ENCODE measurements at regions not wholly inside any gene's neighbourhood (a gene's known extent, or its start where the extent isn't known, plus 50 kb on each side); places are given as distances from the start of the nearest gene placed in this dataset.

- ATAC-seq (replicated peaks) = no peak
- Mint-ChIP-seq H3K27ac (no peak overlapping the region), H3K4me1 (no peaks in the 10 kb centered on the region), H3K4me3 (no peak overlapping the region), H3K36me3 (ENCODE audit: low read depth) (no peaks in the 10 kb centered on the region), H3K9me3 (peaks cover 6% of the 10 kb centered on the region), H3K27me3 (no peaks in the 10 kb centered on the region)
Observed at GRCh38 chr2:107276034-107276433, 390.1 kb upstream of the ST6GAL2 start.

- no peak overlapping the region for H3K4me3 Mint-ChIP-seq
- H3K27me3 Mint-ChIP-seq = no peaks in the 10 kb centered on the region
- no peaks in the 10 kb centered on the region for H3K36me3 Mint-ChIP-seq (ENCODE audit: low read depth)
- peaks cover 6% of the 10 kb centered on the region for H3K9me3 Mint-ChIP-seq
- no peaks in the 10 kb centered on the region for H3K4me1 Mint-ChIP-seq
- ATAC-seq (replicated peaks) = no peak
- H3K27ac Mint-ChIP-seq = no peak overlapping the region
Observed at GRCh38 chr2:107278672-107279071, 392.7 kb upstream of the ST6GAL2 start.

GRCh38 chr2:107281637-107282036 lies 395.7 kb upstream of the ST6GAL2 start:
- Mint-ChIP-seq H3K27me3 (no peaks in the 10 kb centered on the region), H3K4me1 (no peaks in the 10 kb centered on the region), H3K36me3 (ENCODE audit: low read depth) (no peaks in the 10 kb centered on the region), H3K27ac (no peak overlapping the region), H3K4me3 (no peak overlapping the region), H3K9me3 (peaks cover 5% of the 10 kb centered on the region)
- no peak for ATAC-seq (replicated peaks)

GRCh38 chr2:107282135-107282534 lies 396.2 kb upstream of the ST6GAL2 start:
- H3K36me3 Mint-ChIP-seq (ENCODE audit: low read depth) = no peaks in the 10 kb centered on the region
- ATAC-seq (replicated peaks) = no peak

GRCh38 chr2:107285621-107286299 lies 399.8 kb upstream of the ST6GAL2 start:
- Mint-ChIP-seq H3K4me3 (no peak overlapping the region), H3K27ac (no peak overlapping the region), H3K9me3 (no peaks in the 10 kb centered on the region), H3K27me3 (no peaks in the 10 kb centered on the region), H3K36me3 (ENCODE audit: low read depth) (no peaks in the 10 kb centered on the region), H3K4me1 (no peaks in the 10 kb centered on the region)
- ATAC-seq (replicated peaks) = no peak

More at GRCh38 chr2:107282135-107282534, 396.2 kb upstream of the ST6GAL2 start:
- peaks cover under 1% of the 10 kb centered on the region for H3K9me3 Mint-ChIP-seq
- H3K27me3 Mint-ChIP-seq = no peaks in the 10 kb centered on the region
- H3K27ac Mint-ChIP-seq = no peak overlapping the region
- H3K4me1 Mint-ChIP-seq = no peaks in the 10 kb centered on the region
- H3K4me3 Mint-ChIP-seq = no peak overlapping the region

GRCh38 chr2:107290041-107290440 lies 404.1 kb upstream of the ST6GAL2 start:
- H3K9me3 Mint-ChIP-seq = no peaks in the 10 kb centered on the region
- no peaks in the 10 kb centered on the region for H3K4me1 Mint-ChIP-seq
- ATAC-seq (replicated peaks) = no peak
- H3K36me3 Mint-ChIP-seq (ENCODE audit: low read depth) = no peaks in the 10 kb centered on the region
- H3K4me3 Mint-ChIP-seq = no peak overlapping the region
- H3K27ac Mint-ChIP-seq = no peak overlapping the region
- H3K27me3 Mint-ChIP-seq = no peaks in the 10 kb centered on the region

- Mint-ChIP-seq H3K4me1 (no peaks in the 10 kb centered on the region), H3K9me3 (peaks cover 5% of the 10 kb centered on the region), H3K4me3 (no peak overlapping the region), H3K27ac (no peak overlapping the region), H3K36me3 (ENCODE audit: low read depth) (no peaks in the 10 kb centered on the region), H3K27me3 (no peaks in the 10 kb centered on the region)
- ATAC-seq (replicated peaks) = no peak
Observed at GRCh38 chr2:107303964-107304363, 418.0 kb upstream of the ST6GAL2 start.

GRCh38 chr2:107305966-107306365 lies 420.0 kb upstream of the ST6GAL2 start:
- Mint-ChIP-seq H3K27ac (no peak overlapping the region), H3K27me3 (no peaks in the 10 kb centered on the region), H3K4me3 (no peak overlapping the region), H3K9me3 (peaks cover 10% of the 10 kb centered on the region), H3K36me3 (ENCODE audit: low read depth) (no peaks in the 10 kb centered on the region), H3K4me1 (no peaks in the 10 kb centered on the region)
- no peak for ATAC-seq (replicated peaks)

- no peaks in the 10 kb centered on the region for H3K27me3 Mint-ChIP-seq
Observed at GRCh38 chr2:107306881-107307280, 420.9 kb upstream of the ST6GAL2 start.

GRCh38 chr2:107308835-107309234 lies 422.9 kb upstream of the ST6GAL2 start:
- Mint-ChIP-seq H3K36me3 (ENCODE audit: low read depth) (no peaks in the 10 kb centered on the region), H3K4me1 (no peaks in the 10 kb centered on the region), H3K9me3 (peaks cover 10% of the 10 kb centered on the region), H3K27ac (no peak overlapping the region), H3K4me3 (no peak overlapping the region), H3K27me3 (no peaks in the 10 kb centered on the region)
- no peak for ATAC-seq (replicated peaks)

More at GRCh38 chr2:107306881-107307280, 420.9 kb upstream of the ST6GAL2 start:
- H3K4me3 Mint-ChIP-seq = no peak overlapping the region
- no peaks in the 10 kb centered on the region for H3K4me1 Mint-ChIP-seq
- peaks cover 10% of the 10 kb centered on the region for H3K9me3 Mint-ChIP-seq
- no peaks in the 10 kb centered on the region for H3K36me3 Mint-ChIP-seq (ENCODE audit: low read depth)
- ATAC-seq (replicated peaks) = no peak
- no peak overlapping the region for H3K27ac Mint-ChIP-seq

GRCh38 chr2:107312240-107312639 lies 426.3 kb upstream of the ST6GAL2 start:
- H3K36me3 Mint-ChIP-seq (ENCODE audit: low read depth) = no peaks in the 10 kb centered on the region
- no peaks in the 10 kb centered on the region for H3K27me3 Mint-ChIP-seq
- peaks cover 14% of the 10 kb centered on the region for H3K9me3 Mint-ChIP-seq
- ATAC-seq (replicated peaks) = no peak
- no peak overlapping the region for H3K27ac Mint-ChIP-seq
- H3K4me3 Mint-ChIP-seq = no peak overlapping the region
- no peaks in the 10 kb centered on the region for H3K4me1 Mint-ChIP-seq

- peaks cover 14% of the 10 kb centered on the region for H3K9me3 Mint-ChIP-seq
- no peak overlapping the region for H3K4me3 Mint-ChIP-seq
- H3K4me1 Mint-ChIP-seq = no peaks in the 10 kb centered on the region
- H3K27ac Mint-ChIP-seq = no peak overlapping the region
- no peaks in the 10 kb centered on the region for H3K36me3 Mint-ChIP-seq (ENCODE audit: low read depth)
- H3K27me3 Mint-ChIP-seq = no peaks in the 10 kb centered on the region
- ATAC-seq (replicated peaks) = no peak
Observed at GRCh38 chr2:107313316-107313715, 427.3 kb upstream of the ST6GAL2 start.

- H3K27ac Mint-ChIP-seq = no peak overlapping the region
- no peaks in the 10 kb centered on the region for H3K27me3 Mint-ChIP-seq
- peaks cover 6% of the 10 kb centered on the region for H3K9me3 Mint-ChIP-seq
- no peaks in the 10 kb centered on the region for H3K36me3 Mint-ChIP-seq (ENCODE audit: low read depth)
- H3K4me1 Mint-ChIP-seq = no peaks in the 10 kb centered on the region
- ATAC-seq (replicated peaks) = no peak
- H3K4me3 Mint-ChIP-seq = no peak overlapping the region
Observed at GRCh38 chr2:107320881-107321280, 434.9 kb upstream of the ST6GAL2 start.

GRCh38 chr2:107322416-107322815 lies 436.4 kb upstream of the ST6GAL2 start:
- Mint-ChIP-seq H3K27ac (no peak overlapping the region), H3K4me1 (no peaks in the 10 kb centered on the region), H3K27me3 (no peaks in the 10 kb centered on the region), H3K4me3 (no peak overlapping the region), H3K9me3 (peaks cover 6% of the 10 kb centered on the region), H3K36me3 (ENCODE audit: low read depth) (no peaks in the 10 kb centered on the region)
- ATAC-seq (replicated peaks) = no peak

GRCh38 chr2:107323946-107324565 lies 438.1 kb upstream of the ST6GAL2 start:
- no peaks in the 10 kb centered on the region for H3K36me3 Mint-ChIP-seq (ENCODE audit: low read depth)
- H3K27me3 Mint-ChIP-seq = no peaks in the 10 kb centered on the region
- no peak overlapping the region for H3K27ac Mint-ChIP-seq
- H3K4me3 Mint-ChIP-seq = no peak overlapping the region
- peaks cover 10% of the 10 kb centered on the region for H3K9me3 Mint-ChIP-seq
- no peaks in the 10 kb centered on the region for H3K4me1 Mint-ChIP-seq
- ATAC-seq (replicated peaks) = no peak
